IMR-90 (cell line): ENCODE measurements at regions not wholly inside any gene's neighbourhood (a gene's known extent, or its start where the extent isn't known, plus 50 kb on each side); places are given as distances from the start of the nearest gene placed in this dataset.

Source experiments
- ATAC-seq: fragments of 200-7000 bp; cut with Tn5 transposase; 2 replicates; pipeline ENCODE4 v1.9.1; 2020; ENCODE audit warnings: low read depth, mild to moderate bottlenecking, moderate library complexity
- BruUV-seq: library from RNA; stranded (reverse); fragments of 400-500 nt; replicated peaks from 2 replicates; lab custom pipeline; 2021; lab: Mats Ljungman, UMichigan
- CTCF ChIA-PET: fragments of 300-600 bp; formaldehyde crosslinking; extraction: SDS; loops from one replicate; lab custom pipeline; 2021; ENCODE audit warnings: antibody characterized with exemption; lab: Yijun Ruan, JAX
- POLR2A ChIA-PET: fragments of 300-600 bp; sonication (Branson Sonifier 250); formaldehyde crosslinking; loops from one replicate; lab custom pipeline; 2022; ENCODE audit warnings: antibody characterized with exemption; ENCODE audit not compliant: unreplicated experiment; lab: Charles Lee
- DNase-seq: peaks from one replicate; pipeline ENCODE4 v3.0.0; 2013
- H2AFZ ChIP-seq: replicated peaks from 2 replicates; pipeline ENCODE3; 2013; ENCODE audit warnings: low read length, mild to moderate bottlenecking; ENCODE audit not compliant: poor library complexity
- H2AK5ac ChIP-seq: 2 replicates; pipeline ENCODE4 v1.6.1; 2013; ENCODE audit warnings: low read depth, low read length, inconsistent platforms
- H2AK9ac ChIP-seq: replicated peaks from 2 replicates; pipeline ENCODE3; 2013; ENCODE audit warnings: mild to moderate bottlenecking, low read depth, low read length, moderate library complexity; ENCODE audit not compliant: poor library complexity
- H2BK120ac ChIP-seq: 2 replicates; pipeline ENCODE4 v1.6.1; 2013; ENCODE audit warnings: low read depth, low read length, inconsistent platforms
- H2BK15ac ChIP-seq: 3 replicates; pipeline ENCODE4 v1.6.1; 2013; ENCODE audit warnings: low read depth, low read length, inconsistent platforms
- H2BK20ac ChIP-seq: 2 replicates; pipeline ENCODE4 v1.6.1; 2013; ENCODE audit warnings: low read depth, mild to moderate bottlenecking, inconsistent platforms, low read length, moderate library complexity
- H2BK5ac ChIP-seq: 2 replicates; pipeline ENCODE4 v1.6.1; 2013; ENCODE audit warnings: mild to moderate bottlenecking, low read depth, low read length, inconsistent platforms; ENCODE audit not compliant: poor library complexity, severe bottlenecking
- H3K14ac ChIP-seq: replicated peaks from 2 replicates; pipeline ENCODE4 v1.6.1; 2013; ENCODE audit warnings: low read depth, low read length, inconsistent platforms
- H3K18ac ChIP-seq: 2 replicates; pipeline ENCODE4 v1.6.1; 2013; ENCODE audit warnings: low read depth, low read length, control low read depth
- H3K23ac ChIP-seq: 2 replicates; pipeline ENCODE4 v1.6.1; 2013; ENCODE audit warnings: low read depth, low read length, inconsistent platforms
- H3K27ac ChIP-seq: 2 replicates; pipeline ENCODE4 v1.5.1; 2013; ENCODE audit warnings: mild to moderate bottlenecking, control low read depth, low read length; ENCODE audit not compliant: insufficient read depth
- H3K27me3 ChIP-seq: 2 replicates; pipeline ENCODE4 v1.6.1; 2013; ENCODE audit warnings: low read length; ENCODE audit not compliant: control insufficient read depth, insufficient read depth
- H3K36me3 ChIP-seq: 2 replicates; pipeline ENCODE4 v1.6.1; 2013; ENCODE audit warnings: low read length, mixed read lengths; ENCODE audit not compliant: control insufficient read depth, insufficient read depth
- H3K4ac ChIP-seq: 2 replicates; pipeline ENCODE4 v1.6.1; 2013; ENCODE audit warnings: low read depth, low read length, inconsistent platforms
- H3K4me1 ChIP-seq: 2 replicates; pipeline ENCODE4 v1.6.1; 2013; ENCODE audit warnings: low read length, mixed read lengths; ENCODE audit not compliant: control insufficient read depth, insufficient read depth
- H3K4me2 ChIP-seq: 2 replicates; pipeline ENCODE4 v1.6.1; 2013; ENCODE audit warnings: low read depth, mild to moderate bottlenecking, control low read depth, low read length, moderate library complexity
- H3K4me3 ChIP-seq: 2 replicates; pipeline ENCODE4 v1.5.1; 2013; ENCODE audit warnings: low read depth, mild to moderate bottlenecking, control low read depth, low read length, moderate library complexity; ENCODE audit not compliant: insufficient read depth
- H3K56ac ChIP-seq: 2 replicates; pipeline ENCODE4 v1.6.1; 2013; ENCODE audit warnings: low read length, inconsistent platforms; ENCODE audit not compliant: insufficient read depth; ENCODE audit errors: extremely low read depth
- H3K79me1 ChIP-seq, 2 experiments: 2 replicates each; pipeline ENCODE4 v1.6.1; 2013; ENCODE audit warnings: low read length in 2 of 2, inconsistent platforms in 1 of 2, low read depth in 1 of 2
- H3K9ac ChIP-seq: 2 replicates; pipeline ENCODE4 v1.6.1; 2013; ENCODE audit warnings: low read depth, low read length, control low read depth
- H3K9me1 ChIP-seq: 2 replicates; pipeline ENCODE4 v1.6.1; 2013; ENCODE audit warnings: low read length, inconsistent platforms; ENCODE audit not compliant: insufficient read depth
- H3K9me3 ChIP-seq: 2 replicates; pipeline ENCODE4 v1.6.1; 2013; ENCODE audit warnings: low read length; ENCODE audit not compliant: control insufficient read depth, insufficient read depth
- H4K20me1 ChIP-seq: 2 replicates; pipeline ENCODE4 v1.6.1; 2013; ENCODE audit warnings: low read length, inconsistent platforms; ENCODE audit not compliant: insufficient read depth
- H4K5ac ChIP-seq: 2 replicates; pipeline ENCODE4 v1.6.1; 2013; ENCODE audit warnings: mild to moderate bottlenecking, low read depth, low read length, control low read depth
- H4K8ac ChIP-seq, 2 experiments: 2 replicates each; pipeline ENCODE4 v1.6.1; 2013; ENCODE audit warnings: low read depth in 2 of 2, low read length in 2 of 2, control low read depth in 1 of 2, inconsistent platforms in 1 of 2
- H4K91ac ChIP-seq: 2 replicates; pipeline ENCODE4 v1.6.1; 2013; ENCODE audit warnings: low read depth, low read length, inconsistent platforms; ENCODE audit not compliant: insufficient read depth
- BHLHE40 ChIP-seq: fragments of 150-350 bp; IDR thresholded peaks from 2 replicates; pipeline ENCODE4 v1.6.1; 2016; ENCODE audit warnings: mild to moderate bottlenecking, low read depth, low read length
- CEBPB ChIP-seq: IDR thresholded peaks from 2 replicates; pipeline ENCODE4 v1.6.1; 2012; ENCODE audit warnings: low read depth, low read length, improper control_type of control experiment
- CHD1 ChIP-seq: IDR thresholded peaks from 2 replicates; pipeline ENCODE4 v1.6.1; 2012; ENCODE audit warnings: low read depth, low read length, improper control_type of control experiment
- CTCF ChIP-seq: conservative IDR thresholded peaks from 2 replicates; pipeline ENCODE4 v1.5.1; 2012; ENCODE audit warnings: mild to moderate bottlenecking, low read depth, low read length, improper control_type of control experiment
- ELK1 ChIP-seq: fragments of 150-350 bp; IDR thresholded peaks from 2 replicates; pipeline ENCODE4 v1.6.1; 2016; ENCODE audit warnings: low read depth, mild to moderate bottlenecking, low read length, moderate library complexity, borderline replicate concordance
- FOS ChIP-seq: fragments of 150-350 bp; IDR thresholded peaks from 2 replicates; pipeline ENCODE4 v1.6.1; 2016; ENCODE audit warnings: low read depth, low read length
- MAFK ChIP-seq: IDR thresholded peaks from 2 replicates; pipeline ENCODE4 v1.6.1; 2012; ENCODE audit warnings: low read depth, low read length, improper control_type of control experiment
- MAZ ChIP-seq: IDR thresholded peaks from 2 replicates; pipeline ENCODE4 v1.6.1; 2012; ENCODE audit warnings: low read depth, mild to moderate bottlenecking, low read length, improper control_type of control experiment, moderate library complexity, borderline replicate concordance
- MXI1 ChIP-seq: IDR thresholded peaks from 2 replicates; pipeline ENCODE4 v1.6.1; 2012; ENCODE audit warnings: low read depth, mild to moderate bottlenecking, low read length, moderate library complexity, borderline replicate concordance
- NFE2L2 ChIP-seq: fragments of 150-350 bp; IDR thresholded peaks from 2 replicates; pipeline ENCODE4 v1.6.1; 2016; ENCODE audit warnings: low read depth, mild to moderate bottlenecking, low read length
- POLR2A ChIP-seq: IDR thresholded peaks from 2 replicates; pipeline ENCODE4 v1.6.1; 2012; ENCODE audit warnings: mild to moderate bottlenecking, low read depth, low read length
- RAD21 ChIP-seq: IDR thresholded peaks from 2 replicates; pipeline ENCODE4 v1.6.1; 2012; ENCODE audit warnings: low read length, improper control_type of control experiment
- RCOR1 ChIP-seq: IDR thresholded peaks from 2 replicates; pipeline ENCODE4 v1.6.1; 2012; ENCODE audit warnings: mild to moderate bottlenecking, low read length, improper control_type of control experiment; ENCODE audit not compliant: insufficient replicate concordance
- RFX5 ChIP-seq: IDR thresholded peaks from 2 replicates; pipeline ENCODE4 v1.8.0; 2012; ENCODE audit warnings: low read depth, mild to moderate bottlenecking, low read length, moderate library complexity
- SMC3 ChIP-seq: fragments of 150-350 bp; IDR thresholded peaks from 2 replicates; pipeline ENCODE4 v1.6.1; 2016; ENCODE audit warnings: low read depth, mild to moderate bottlenecking, antibody characterized with exemption, low read length, moderate library complexity
- USF2 ChIP-seq: fragments of 150-350 bp; IDR thresholded peaks from 2 replicates; pipeline ENCODE4 v1.6.1; 2017; ENCODE audit warnings: mild to moderate bottlenecking, antibody characterized with exemption, low read length, low read depth
- WGBS, 2 experiments: methylation state at CpG; one replicate each; pipeline versions ENCODE4 v1.1.5 to v1.1.7; 2013; ENCODE audit warnings: missing lambda C conversion rate in 2 of 2; ENCODE audit not compliant: insufficient read length in 1 of 2; ENCODE audit errors: extremely low coverage in 2 of 2; 5-methylcytosine and 5-hydroxymethylcytosine counted together
- dilution Hi-C: fragments of 300-500 bp; cut with HindIII; formaldehyde crosslinking; loops from one replicate; pipeline ENCODE4 v1.14.3; 2018; ENCODE audit warnings: low sequenced_read_pairs; ENCODE audit not compliant: unreplicated experiment
- in situ Hi-C: fragments of 300-500 bp; cut with MboI; formaldehyde crosslinking; loops from 3 replicates; pipeline ENCODE4 v1.14.3; 2019; ENCODE audit warnings: low sequenced_read_pairs, inconsistent platforms, mixed read lengths
- intact Hi-C: fragments of 100-400 bp; cut with micrococcal nuclease; formaldehyde crosslinking; loops from 2 replicates; pipeline ENCODE4 v1.10.0; 2022

- Histone ChIP-seq H2AK9ac (no peak overlapping the region), H2BK5ac (peak overlapping the region; percentile 99), H3K9me3 (no peaks in the 10 kb centered on the region), H3K4me2 (peak overlapping the region; percentile 60; the same call in 1 of the 2 replicates), H3K18ac (peak overlapping the region; percentile 100), H3K23ac (peak overlapping the region; percentile 99), H2BK120ac (peak overlapping the region; percentile 100), H3K27ac (peak overlapping the region; percentile 100), H3K9ac (peak overlapping the region; percentile 67; the same call in 1 of the 2 replicates), H2AFZ (no peak overlapping the region), H2AK5ac (peak overlapping the region; percentile 97), H3K4ac (peak overlapping the region; percentile 99), H3K79me1 (no peaks in the 10 kb centered on the region), H3K4me3 (no peak overlapping the region), H4K91ac (peak overlapping the region; percentile 100), H3K9me1 (peaks cover 11% of the 10 kb centered on the region), H3K36me3 (no peaks in the 10 kb centered on the region), H2BK15ac (peak overlapping the region; percentile 86), H4K8ac (peak overlapping the region; percentile 99), H3K4me1 (peaks cover 19% of the 10 kb centered on the region), H3K27me3 (no peaks in the 10 kb centered on the region), H4K5ac (peak overlapping the region; percentile 100), H4K20me1 (no peaks in the 10 kb centered on the region), H3K14ac (peak overlapping the region; percentile 95), H2BK20ac (peak overlapping the region; percentile 100), H3K56ac (peak overlapping the region; percentile 98)
- DNase-seq: peak; percentile 79
- peak; percentile 60 for ATAC-seq
- dilution Hi-C loops (no loop called here), in situ Hi-C loops (no loop called here), intact Hi-C loops (loop anchor here (1.0 to 5.0 kb wide), 2 partner anchors 285 to 1061 kb away; no protein-coding TSS in a partner anchor)
- CTCF ChIA-PET: no interaction called here
- TF ChIP-seq SMC3 (no peak), MXI1 (no peak), CEBPB (no peak), ELK1 (no peak), NFE2L2 (no peak), MAZ (no peak), CHD1 (no peak), FOS (no peak), CTCF (no peak), MAFK (no peak), USF2 (no peak), POLR2A (no peak), BHLHE40 (no peak), RAD21 (no peak), RCOR1 (no peak), RFX5 (no peak)
- WGBS, 2 experiments: no CpG with 5 or more reads among the region's 2 CpGs
- no TSS peak for BruUV-seq
- POLR2A ChIA-PET: no interaction called here
Observed at GRCh38 chr2:220512419-220512818, 885.0 kb downstream of the SLC4A3 start.
